ENCODE measurements at regions not wholly inside any gene's neighbourhood (a gene's known extent, or its start where the extent isn't known, plus 50 kb on each side); places are given as distances from the start of the nearest gene placed in this dataset.

- TF ChIP-seq, protein P1, sequence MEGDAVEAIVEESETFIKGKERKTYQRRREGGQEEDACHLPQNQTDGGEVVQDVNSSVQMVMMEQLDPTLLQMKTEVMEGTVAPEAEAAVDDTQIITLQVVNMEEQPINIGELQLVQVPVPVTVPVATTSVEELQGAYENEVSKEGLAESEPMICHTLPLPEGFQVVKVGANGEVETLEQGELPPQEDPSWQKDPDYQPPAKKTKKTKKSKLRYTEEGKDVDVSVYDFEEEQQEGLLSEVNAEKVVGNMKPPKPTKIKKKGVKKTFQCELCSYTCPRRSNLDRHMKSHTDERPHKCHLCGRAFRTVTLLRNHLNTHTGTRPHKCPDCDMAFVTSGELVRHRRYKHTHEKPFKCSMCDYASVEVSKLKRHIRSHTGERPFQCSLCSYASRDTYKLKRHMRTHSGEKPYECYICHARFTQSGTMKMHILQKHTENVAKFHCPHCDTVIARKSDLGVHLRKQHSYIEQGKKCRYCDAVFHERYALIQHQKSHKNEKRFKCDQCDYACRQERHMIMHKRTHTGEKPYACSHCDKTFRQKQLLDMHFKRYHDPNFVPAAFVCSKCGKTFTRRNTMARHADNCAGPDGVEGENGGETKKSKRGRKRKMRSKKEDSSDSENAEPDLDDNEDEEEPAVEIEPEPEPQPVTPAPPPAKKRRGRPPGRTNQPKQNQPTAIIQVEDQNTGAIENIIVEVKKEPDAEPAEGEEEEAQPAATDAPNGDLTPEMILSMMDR (IDR thresholded peaks at IDR 0.05), result no peak
- no peak for TF ChIP-seq POLR2A (IDR thresholded peaks at IDR 0.05)
- no peak for TF ChIP-seq POLR2AphosphoS5 (IDR thresholded peaks at IDR 0.05)
- no peak for TF ChIP-seq EP300 (IDR thresholded peaks at IDR 0.05)
These were observed 486.1 kb upstream of the POU3F4 start for GRCh38 chrX:83022020-83022419.

Measured in upper lobe of left lung (tissue), 4 donors.